ENCODE measurements at regions not wholly inside any gene's neighbourhood (a gene's known extent, or its start where the extent isn't known, plus 50 kb on each side); places are given as distances from the start of the nearest gene placed in this dataset.

DNA sequence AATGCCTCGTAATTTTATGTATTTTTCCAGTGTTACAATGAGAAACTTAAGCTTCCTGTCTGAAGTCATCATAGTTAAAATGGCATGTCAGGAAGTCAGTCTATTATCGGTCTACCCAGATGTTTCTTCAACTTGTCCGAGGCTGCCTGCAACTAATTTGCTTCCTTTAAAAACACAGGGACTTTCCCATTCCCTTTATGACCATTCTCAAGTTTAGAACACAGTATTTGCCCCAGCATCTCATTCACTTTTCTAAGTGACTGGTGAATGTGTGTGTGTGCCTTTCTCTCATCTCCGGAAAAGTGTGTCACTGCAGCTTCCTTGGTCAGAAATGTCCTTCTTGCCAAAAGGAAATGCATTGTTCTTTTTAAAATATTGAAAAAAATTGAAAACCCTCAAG lies 466.6 kb downstream of the RAP2B start:
- intact Hi-C loops (cut with micrococcal nuclease; ENCODE audit: unreplicated experiment), result no loop called here
- Mint-ChIP-seq H3K36me3 (ENCODE audit: insufficient read depth, unreplicated experiment) (no peaks in the 10 kb centered on the region), H3K4me1 (ENCODE audit: low read depth, unreplicated experiment) (no peaks in the 10 kb centered on the region), H3K27me3 (ENCODE audit: insufficient read depth, unreplicated experiment) (no peaks in the 10 kb centered on the region), H3K9me3 (ENCODE audit: unreplicated experiment) (no peaks in the 10 kb centered on the region), H3K27ac (ENCODE audit: unreplicated experiment) (no peak overlapping the region), H3K4me3 (ENCODE audit: unreplicated experiment) (no peak overlapping the region)
- no peak for DNase-seq
- TF ChIP-seq, protein P1, sequence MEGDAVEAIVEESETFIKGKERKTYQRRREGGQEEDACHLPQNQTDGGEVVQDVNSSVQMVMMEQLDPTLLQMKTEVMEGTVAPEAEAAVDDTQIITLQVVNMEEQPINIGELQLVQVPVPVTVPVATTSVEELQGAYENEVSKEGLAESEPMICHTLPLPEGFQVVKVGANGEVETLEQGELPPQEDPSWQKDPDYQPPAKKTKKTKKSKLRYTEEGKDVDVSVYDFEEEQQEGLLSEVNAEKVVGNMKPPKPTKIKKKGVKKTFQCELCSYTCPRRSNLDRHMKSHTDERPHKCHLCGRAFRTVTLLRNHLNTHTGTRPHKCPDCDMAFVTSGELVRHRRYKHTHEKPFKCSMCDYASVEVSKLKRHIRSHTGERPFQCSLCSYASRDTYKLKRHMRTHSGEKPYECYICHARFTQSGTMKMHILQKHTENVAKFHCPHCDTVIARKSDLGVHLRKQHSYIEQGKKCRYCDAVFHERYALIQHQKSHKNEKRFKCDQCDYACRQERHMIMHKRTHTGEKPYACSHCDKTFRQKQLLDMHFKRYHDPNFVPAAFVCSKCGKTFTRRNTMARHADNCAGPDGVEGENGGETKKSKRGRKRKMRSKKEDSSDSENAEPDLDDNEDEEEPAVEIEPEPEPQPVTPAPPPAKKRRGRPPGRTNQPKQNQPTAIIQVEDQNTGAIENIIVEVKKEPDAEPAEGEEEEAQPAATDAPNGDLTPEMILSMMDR (IDR thresholded peaks at IDR 0.05; ENCODE audit: insufficient read depth in 1 of 2, low read depth in 1 of 2, low read length in 1 of 2, severe bottlenecking in 1 of 2, unreplicated experiment in 1 of 2), result no peak
- ChIA-PET POLR2A (no interaction called here), CTCF (no interaction called here)
- Histone ChIP-seq H3K4me3 (ENCODE audit: low read depth, low read length) (no peak overlapping the region), H3K36me3 (ENCODE audit: control insufficient read depth, insufficient read depth, low read length) (no peaks in the 10 kb centered on the region), H3K4me1 (no peaks in the 10 kb centered on the region), H3K27me3 (replicated peaks; ENCODE audit: control insufficient read depth, insufficient read depth, low read length) (no peaks in the 10 kb centered on the region), H3K9me3 (no peaks in the 10 kb centered on the region; the same call in 1 of the 2 replicates)
- BruUV-seq (replicated peaks), result no TSS peak

- H3K27me3 Mint-ChIP-seq (ENCODE audit: insufficient read depth, unreplicated experiment), result no peaks in the 10 kb centered on the region
- POLR2A ChIA-PET, result no interaction called here
Measured at GRCh38 chr3:153629148-153629547, 467.1 kb downstream of the RAP2B start.

DNA sequence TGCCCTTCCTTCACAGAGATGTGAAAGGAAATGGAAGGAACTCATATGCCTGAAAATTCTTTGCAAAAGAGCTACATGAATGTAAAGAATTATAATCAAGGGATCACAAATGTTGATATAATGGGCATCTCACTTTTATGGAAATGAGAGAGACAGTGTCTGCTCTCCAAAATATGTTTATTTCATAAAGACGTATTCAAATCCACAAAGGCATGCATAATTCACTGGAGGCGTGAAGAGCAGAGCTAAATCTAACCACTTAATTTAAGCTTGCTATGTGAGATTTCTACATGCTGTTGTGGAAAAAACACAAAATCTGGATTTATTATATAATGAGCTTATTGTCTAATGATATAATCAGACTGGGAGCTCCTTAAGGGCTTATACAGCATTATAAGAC lies 469.1 kb downstream of the RAP2B start:
- Histone ChIP-seq H3K9me3 (no peaks in the 10 kb centered on the region; the same call in 1 of the 2 replicates), H3K4me1 (no peaks in the 10 kb centered on the region), H3K4me3 (ENCODE audit: low read depth, low read length) (no peak overlapping the region), H3K36me3 (ENCODE audit: control insufficient read depth, insufficient read depth, low read length) (no peaks in the 10 kb centered on the region), H3K27me3 (replicated peaks; ENCODE audit: control insufficient read depth, insufficient read depth, low read length) (no peaks in the 10 kb centered on the region)
- CTCF ChIA-PET, result no interaction called here
- no peak for DNase-seq
- no peaks in the 10 kb centered on the region for H3K9me3 Mint-ChIP-seq (ENCODE audit: unreplicated experiment)
- no peak overlapping the region for H3K4me3 Mint-ChIP-seq (ENCODE audit: unreplicated experiment)
- H3K36me3 Mint-ChIP-seq (ENCODE audit: insufficient read depth, unreplicated experiment), result no peaks in the 10 kb centered on the region
- H3K27ac Mint-ChIP-seq (ENCODE audit: unreplicated experiment), result no peak overlapping the region
- TF ChIP-seq, protein P1 (IDR thresholded peaks at IDR 0.05; ENCODE audit: insufficient read depth in 1 of 2, low read depth in 1 of 2, low read length in 1 of 2, severe bottlenecking in 1 of 2, unreplicated experiment in 1 of 2), result no peak
- intact Hi-C loops (cut with micrococcal nuclease; ENCODE audit: unreplicated experiment), result no loop called here
- POLR2A ChIA-PET, result no interaction called here
- BruUV-seq (replicated peaks), result no TSS peak
- no peaks in the 10 kb centered on the region for H3K27me3 Mint-ChIP-seq (ENCODE audit: insufficient read depth, unreplicated experiment)
- no peaks in the 10 kb centered on the region for H3K4me1 Mint-ChIP-seq (ENCODE audit: low read depth, unreplicated experiment)

More at GRCh38 chr3:153629148-153629547, 467.1 kb downstream of the RAP2B start:
- BruUV-seq (replicated peaks), result no TSS peak
- no peaks in the 10 kb centered on the region for H3K27me3 ChIP-seq (replicated peaks; ENCODE audit: control insufficient read depth, insufficient read depth, low read length)
- Mint-ChIP-seq H3K4me1 (ENCODE audit: low read depth, unreplicated experiment) (no peaks in the 10 kb centered on the region), H3K27ac (ENCODE audit: unreplicated experiment) (no peak overlapping the region), H3K4me3 (ENCODE audit: unreplicated experiment) (no peak overlapping the region), H3K36me3 (ENCODE audit: insufficient read depth, unreplicated experiment) (no peaks in the 10 kb centered on the region), H3K9me3 (ENCODE audit: unreplicated experiment) (no peaks in the 10 kb centered on the region)
- intact Hi-C loops (cut with micrococcal nuclease; ENCODE audit: unreplicated experiment), result no loop called here
- DNase-seq, result no peak
- no peak overlapping the region for H3K4me3 ChIP-seq (ENCODE audit: low read depth, low read length)
- no peaks in the 10 kb centered on the region for H3K4me1 ChIP-seq
- CTCF ChIA-PET, result no interaction called here
- H3K36me3 ChIP-seq (ENCODE audit: control insufficient read depth, insufficient read depth, low read length), result no peaks in the 10 kb centered on the region
- no peaks in the 10 kb centered on the region; the same call in 1 of the 2 replicates for H3K9me3 ChIP-seq
- TF ChIP-seq, protein P1 (IDR thresholded peaks at IDR 0.05; ENCODE audit: insufficient read depth in 1 of 2, low read depth in 1 of 2, low read length in 1 of 2, severe bottlenecking in 1 of 2, unreplicated experiment in 1 of 2), result no peak

Measured in Caco-2 (cell line).